Stimulated activated CD4-positive, alpha-beta T cell treated with anti-CD3 and anti-CD28 coated beads, Interleukin-4, amount 100 ng/mL, for 4 hours (primary cell): ENCODE measurements at regions not wholly inside any gene's neighbourhood (a gene's known extent, or its start where the extent isn't known, plus 50 kb on each side); places are given as distances from the start of the nearest gene placed in this dataset.
"Not testable (repeated sequence)": the region's sequence is repeated elsewhere in the genome, so short reads cannot be mapped to it uniquely, and the experiment has no call there.

Experiments
- DNase-seq, 2 experiments: peaks; one replicate each; pipeline ENCODE4 v3.0.0-alpha.2; 2020

- no peak for DNase-seq
Observed at GRCh38 chr11:92022499-92022898, 202.1 kb upstream of the FAT3 start.

GRCh38 chr11:92018332-92018731, 206.3 kb upstream of the FAT3 start:
- no peak for DNase-seq

- no peak for DNase-seq
Observed at GRCh38 chr11:92008249-92008648, 216.4 kb upstream of the FAT3 start.

- DNase-seq, result no peak
Observed at GRCh38 chr11:92002568-92002967, 222.1 kb upstream of the FAT3 start.

- DNase-seq, result no peak
Observed at GRCh38 chr11:91998481-91998880, 226.1 kb upstream of the FAT3 start.

GRCh38 chr11:91997226-91997625, 227.4 kb upstream of the FAT3 start:
- DNase-seq, result no peak

GRCh38 chr11:91996526-91996925, 228.1 kb upstream of the FAT3 start:
- DNase-seq, result no peak

GRCh38 chr11:91988443-91988842, 236.2 kb upstream of the FAT3 start:
- DNase-seq, result not testable (repeated sequence)

GRCh38 chr11:91986218-91986617, 238.4 kb upstream of the FAT3 start:
- DNase-seq, result no peak

- DNase-seq, result no peak
Observed at GRCh38 chr11:91984033-91984584, 240.5 kb upstream of the FAT3 start.

GRCh38 chr11:91981995-91982394, 242.6 kb upstream of the FAT3 start:
- no peak for DNase-seq

- DNase-seq, result no peak
Observed at GRCh38 chr11:91979775-91980174, 244.8 kb upstream of the FAT3 start.

GRCh38 chr11:91978747-91979146, 245.9 kb upstream of the FAT3 start:
- DNase-seq, result no peak

GRCh38 chr11:91972665-91973266, 251.9 kb upstream of the FAT3 start:
- no peak for DNase-seq

- DNase-seq, result no peak
Observed at GRCh38 chr11:91970624-91971023, 254.0 kb upstream of the FAT3 start.

- no peak for DNase-seq
Observed at GRCh38 chr11:91969486-91969885, 255.1 kb upstream of the FAT3 start.

GRCh38 chr11:91967691-91968045, 256.9 kb upstream of the FAT3 start:
- DNase-seq, result no peak

GRCh38 chr11:91967026-91967690, 257.5 kb upstream of the FAT3 start:
- DNase-seq, result no peak

- no peak for DNase-seq
Observed at GRCh38 chr11:91966368-91966767, 258.2 kb upstream of the FAT3 start.

GRCh38 chr11:91960770-91961169, 263.8 kb upstream of the FAT3 start:
- no peak for DNase-seq

GRCh38 chr11:91959411-91959810, 265.2 kb upstream of the FAT3 start:
- DNase-seq, result no peak

- DNase-seq, result no peak
Observed at GRCh38 chr11:91956711-91957110, 267.9 kb upstream of the FAT3 start.

- DNase-seq, result no peak
Observed at GRCh38 chr11:91955206-91955605, 269.4 kb upstream of the FAT3 start.

GRCh38 chr11:91952056-91952455, 272.6 kb upstream of the FAT3 start:
- no peak for DNase-seq
